ENCODE measurements at regions not wholly inside any gene's neighbourhood (a gene's known extent, or its start where the extent isn't known, plus 50 kb on each side); places are given as distances from the start of the nearest gene placed in this dataset.

DNA sequence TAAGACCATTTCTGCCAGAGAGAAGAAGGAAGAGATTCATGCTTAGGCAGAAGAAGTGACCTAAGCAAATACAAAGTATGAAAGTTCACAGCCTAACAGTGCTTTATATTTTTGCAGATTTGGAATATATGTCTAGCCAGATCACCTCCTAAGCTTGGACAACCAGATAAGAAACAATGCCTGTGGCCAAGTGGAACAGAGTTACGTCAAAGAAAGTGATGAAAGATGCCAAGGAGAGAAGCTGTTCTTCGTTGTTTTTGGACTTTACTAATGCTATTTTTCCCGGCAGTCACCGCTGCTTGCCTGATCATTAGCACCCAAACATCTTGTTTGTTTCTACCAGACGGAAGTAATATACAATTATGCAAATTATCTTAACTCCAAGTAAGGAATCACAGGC is 489.2 kb upstream of the C1orf87 start:
- Histone ChIP-seq H3K27ac (replicated peaks) (no peak overlapping the region), H3K27me3 (ENCODE audit: insufficient read depth, poor library complexity, severe bottlenecking) (no peaks in the 10 kb centered on the region), H3K4me3 (replicated peaks; ENCODE audit: insufficient read depth, low read length) (no peak overlapping the region)
- DNase-seq (ENCODE audit: low read depth in 1 of 2, low spot score in 1 of 2) = no peak
- TF ChIP-seq, protein P1, sequence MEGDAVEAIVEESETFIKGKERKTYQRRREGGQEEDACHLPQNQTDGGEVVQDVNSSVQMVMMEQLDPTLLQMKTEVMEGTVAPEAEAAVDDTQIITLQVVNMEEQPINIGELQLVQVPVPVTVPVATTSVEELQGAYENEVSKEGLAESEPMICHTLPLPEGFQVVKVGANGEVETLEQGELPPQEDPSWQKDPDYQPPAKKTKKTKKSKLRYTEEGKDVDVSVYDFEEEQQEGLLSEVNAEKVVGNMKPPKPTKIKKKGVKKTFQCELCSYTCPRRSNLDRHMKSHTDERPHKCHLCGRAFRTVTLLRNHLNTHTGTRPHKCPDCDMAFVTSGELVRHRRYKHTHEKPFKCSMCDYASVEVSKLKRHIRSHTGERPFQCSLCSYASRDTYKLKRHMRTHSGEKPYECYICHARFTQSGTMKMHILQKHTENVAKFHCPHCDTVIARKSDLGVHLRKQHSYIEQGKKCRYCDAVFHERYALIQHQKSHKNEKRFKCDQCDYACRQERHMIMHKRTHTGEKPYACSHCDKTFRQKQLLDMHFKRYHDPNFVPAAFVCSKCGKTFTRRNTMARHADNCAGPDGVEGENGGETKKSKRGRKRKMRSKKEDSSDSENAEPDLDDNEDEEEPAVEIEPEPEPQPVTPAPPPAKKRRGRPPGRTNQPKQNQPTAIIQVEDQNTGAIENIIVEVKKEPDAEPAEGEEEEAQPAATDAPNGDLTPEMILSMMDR (IDR thresholded peaks at IDR 0.05; ENCODE audit: insufficient read depth, low read length) = no peak
- TF ChIP-seq GABPA (IDR thresholded peaks at IDR 0.05; ENCODE audit: low read depth) = no peak
- TF ChIP-seq POLR2AphosphoS5 (IDR thresholded peaks at IDR 0.05; ENCODE audit: low read depth) = no peak
- no peak for TF ChIP-seq SPI1 (IDR thresholded peaks at IDR 0.05; ENCODE audit: borderline replicate concordance, low read depth)
- TF ChIP-seq, protein P2, sequence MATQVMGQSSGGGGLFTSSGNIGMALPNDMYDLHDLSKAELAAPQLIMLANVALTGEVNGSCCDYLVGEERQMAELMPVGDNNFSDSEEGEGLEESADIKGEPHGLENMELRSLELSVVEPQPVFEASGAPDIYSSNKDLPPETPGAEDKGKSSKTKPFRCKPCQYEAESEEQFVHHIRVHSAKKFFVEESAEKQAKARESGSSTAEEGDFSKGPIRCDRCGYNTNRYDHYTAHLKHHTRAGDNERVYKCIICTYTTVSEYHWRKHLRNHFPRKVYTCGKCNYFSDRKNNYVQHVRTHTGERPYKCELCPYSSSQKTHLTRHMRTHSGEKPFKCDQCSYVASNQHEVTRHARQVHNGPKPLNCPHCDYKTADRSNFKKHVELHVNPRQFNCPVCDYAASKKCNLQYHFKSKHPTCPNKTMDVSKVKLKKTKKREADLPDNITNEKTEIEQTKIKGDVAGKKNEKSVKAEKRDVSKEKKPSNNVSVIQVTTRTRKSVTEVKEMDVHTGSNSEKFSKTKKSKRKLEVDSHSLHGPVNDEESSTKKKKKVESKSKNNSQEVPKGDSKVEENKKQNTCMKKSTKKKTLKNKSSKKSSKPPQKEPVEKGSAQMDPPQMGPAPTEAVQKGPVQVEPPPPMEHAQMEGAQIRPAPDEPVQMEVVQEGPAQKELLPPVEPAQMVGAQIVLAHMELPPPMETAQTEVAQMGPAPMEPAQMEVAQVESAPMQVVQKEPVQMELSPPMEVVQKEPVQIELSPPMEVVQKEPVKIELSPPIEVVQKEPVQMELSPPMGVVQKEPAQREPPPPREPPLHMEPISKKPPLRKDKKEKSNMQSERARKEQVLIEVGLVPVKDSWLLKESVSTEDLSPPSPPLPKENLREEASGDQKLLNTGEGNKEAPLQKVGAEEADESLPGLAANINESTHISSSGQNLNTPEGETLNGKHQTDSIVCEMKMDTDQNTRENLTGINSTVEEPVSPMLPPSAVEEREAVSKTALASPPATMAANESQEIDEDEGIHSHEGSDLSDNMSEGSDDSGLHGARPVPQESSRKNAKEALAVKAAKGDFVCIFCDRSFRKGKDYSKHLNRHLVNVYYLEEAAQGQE (IDR thresholded peaks at IDR 0.05; ENCODE audit: insufficient replicate concordance, low read depth) = no peak

DNA sequence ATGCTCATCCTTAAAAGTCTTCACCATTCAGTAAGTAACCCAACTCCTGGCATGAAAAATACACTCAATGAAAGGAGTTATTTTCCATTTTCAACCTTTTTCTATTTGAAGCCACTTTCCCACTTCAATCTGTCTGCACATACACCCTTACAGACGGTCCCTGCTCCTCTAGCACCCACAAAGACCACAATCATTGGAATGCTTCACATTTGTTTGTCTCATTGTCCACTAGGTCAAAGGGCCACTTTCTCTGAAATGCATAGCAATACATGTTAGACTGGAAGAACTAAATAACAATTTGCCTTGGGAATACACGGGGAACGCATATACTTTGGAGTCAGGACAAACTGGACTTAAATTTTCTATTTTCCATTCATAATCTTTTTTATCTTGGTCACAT is 487.1 kb upstream of the C1orf87 start:
- no peaks in the 10 kb centered on the region for H3K27me3 ChIP-seq (ENCODE audit: insufficient read depth, poor library complexity, severe bottlenecking)
- TF ChIP-seq, protein P1 (IDR thresholded peaks at IDR 0.05; ENCODE audit: insufficient read depth, low read length) = no peak
- TF ChIP-seq, protein P2 (IDR thresholded peaks at IDR 0.05; ENCODE audit: insufficient replicate concordance, low read depth) = no peak
- TF ChIP-seq GABPA (IDR thresholded peaks at IDR 0.05; ENCODE audit: low read depth) = no peak
- no peak for TF ChIP-seq SPI1 (IDR thresholded peaks at IDR 0.05; ENCODE audit: borderline replicate concordance, low read depth)
- no peak for TF ChIP-seq POLR2AphosphoS5 (IDR thresholded peaks at IDR 0.05; ENCODE audit: low read depth)
- no peak overlapping the region for H3K4me3 ChIP-seq (replicated peaks; ENCODE audit: insufficient read depth, low read length)
- no peak for DNase-seq (ENCODE audit: low read depth in 1 of 2, low spot score in 1 of 2)
- H3K27ac ChIP-seq (replicated peaks) = no peak overlapping the region

DNA sequence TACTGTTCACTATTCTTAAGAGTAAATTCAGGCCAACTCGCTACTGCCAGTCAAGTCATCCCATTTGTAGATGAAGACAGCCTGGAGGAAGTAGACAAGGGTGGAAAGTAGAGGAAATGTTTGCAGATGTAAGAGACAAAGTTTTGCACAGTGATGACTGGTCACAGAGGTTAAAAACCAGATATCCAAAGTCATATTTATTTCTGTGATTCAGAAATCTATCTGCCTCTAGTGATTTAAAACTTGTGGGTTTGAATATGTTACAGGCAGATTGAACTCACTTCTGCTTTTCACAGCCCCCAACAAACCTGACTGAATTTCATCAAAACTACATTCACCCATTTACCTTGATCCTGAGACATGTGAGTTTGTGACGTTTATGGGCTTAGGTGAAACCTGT is 484.7 kb upstream of the C1orf87 start:
- TF ChIP-seq POLR2AphosphoS5 (IDR thresholded peaks at IDR 0.05; ENCODE audit: low read depth) (no peak), GABPA (IDR thresholded peaks at IDR 0.05; ENCODE audit: low read depth) (no peak), SPI1 (IDR thresholded peaks at IDR 0.05; ENCODE audit: borderline replicate concordance, low read depth) (0 out of 2 replicates have a peak, but pooled peaks have one; percentile 14)
- TF ChIP-seq, protein P1 (IDR thresholded peaks at IDR 0.05; ENCODE audit: insufficient read depth, low read length) = no peak
- TF ChIP-seq, protein P2 (IDR thresholded peaks at IDR 0.05; ENCODE audit: insufficient replicate concordance, low read depth) = no peak
- DNase-seq (ENCODE audit: low read depth in 1 of 2, low spot score in 1 of 2) = no peak
- Histone ChIP-seq H3K4me3 (replicated peaks; ENCODE audit: insufficient read depth, low read length) (no peak overlapping the region), H3K27me3 (ENCODE audit: insufficient read depth, poor library complexity, severe bottlenecking) (no peaks in the 10 kb centered on the region), H3K27ac (replicated peaks) (no peak overlapping the region)

Data from HL-60 (cell line).